Uterus (tissue), 3 donors: ENCODE measurements at regions not wholly inside any gene's neighbourhood (a gene's known extent, or its start where the extent isn't known, plus 50 kb on each side); places are given as distances from the start of the nearest gene placed in this dataset.

Source experiments
- DNase-seq, 2 donors: peaks; one replicate each; pipeline ENCODE4 v3.0.0-alpha.2; 2019 to 2020
- H3K27ac ChIP-seq, 2 donors: fragments of 200-600 bp; sonication (generic); 1 replicate in 1 of 2; 2 replicates in 1 of 2; pipeline ENCODE4 v1.5.1; 2016 to 2018
- H3K27me3 ChIP-seq, 2 donors: fragments of 200-600 bp; sonication (generic); one replicate each; pipeline ENCODE4 v1.5.1; 2018 to 2019; ENCODE audit warnings: control low read depth in 1 of 2
- H3K36me3 ChIP-seq, 2 donors: fragments of 200-600 bp; sonication (generic); one replicate each; pipeline ENCODE4 v1.5.1; 2019; ENCODE audit warnings: control low read depth in 1 of 2
- H3K4me1 ChIP-seq, 2 donors: fragments of 200-600 bp; sonication (generic); one replicate each; pipeline ENCODE4 v1.5.1; 2018 to 2019; ENCODE audit warnings: control low read depth in 1 of 2
- H3K4me3 ChIP-seq, 2 donors: fragments of 200-600 bp; sonication (generic); 1 replicate in 1 of 2; 2 replicates in 1 of 2; pipeline ENCODE4 v1.5.1; 2018 to 2019; ENCODE audit warnings: mild to moderate bottlenecking in 1 of 2
- H3K9me3 ChIP-seq, 2 donors: fragments of 200-600 bp; sonication (generic); one replicate each; pipeline ENCODE4 v1.5.1; 2019; ENCODE audit warnings: control low read depth in 1 of 2
- POLR2A ChIP-seq, 2 donors: fragments of 450-650 bp; IDR thresholded peaks; one replicate each; pipeline ENCODE4 v1.6.1; 2016; ENCODE audit warnings: antibody characterized with exemption in 2 of 2, mild to moderate bottlenecking in 1 of 2, moderate library complexity in 1 of 2
- intact Hi-C: fragments of 100-400 bp; cut with DNase I; formaldehyde crosslinking; loops from one replicate; pipeline ENCODE4 v1.15.1; 2023; ENCODE audit warnings: low total_unique reads
- TF ChIP-seq, protein P1 (sequence below), 4 experiments: fragments of 200-600 bp in 2 of 4; fragments of 450-650 bp in 2 of 4; sonication (generic) in 2 of 4; IDR thresholded peaks; one replicate each; pipeline ENCODE4 v1.5.1; 2016 to 2019; ENCODE audit warnings: antibody characterized with exemption in 4 of 4, mild to moderate bottlenecking in 2 of 4, moderate library complexity in 1 of 4
- donor health status: DM: yes; HTN: yes; CAD: no.

DNA sequence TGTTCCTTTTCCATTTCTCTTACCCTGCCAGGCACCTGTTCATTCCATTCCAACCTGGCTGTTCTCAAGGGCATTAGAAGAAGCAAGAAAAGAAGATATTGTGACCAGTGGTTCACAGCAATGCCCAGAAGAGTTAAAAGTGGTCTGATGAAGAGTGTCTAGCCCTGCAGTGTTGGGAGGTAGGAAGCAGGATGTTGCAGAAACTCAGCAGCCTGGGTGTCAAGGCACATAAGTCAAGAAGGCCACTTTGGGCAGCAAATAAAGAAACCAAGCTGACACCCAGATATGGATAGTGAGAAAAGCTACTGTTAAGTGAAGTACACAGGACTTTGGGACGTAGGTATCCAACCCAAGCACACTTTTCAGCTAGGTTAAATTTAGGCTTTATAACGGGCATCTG, 199.9 kb upstream of the SATB1 start:
- Histone ChIP-seq H3K4me3 (no peak overlapping the region), H3K9me3 (no peaks in the 10 kb centered on the region), H3K36me3 (no peaks in the 10 kb centered on the region), H3K4me1 (no peaks in the 10 kb centered on the region), H3K27ac (no peak overlapping the region), H3K27me3 (no peaks in the 10 kb centered on the region)
- DNase-seq: no peak
- intact Hi-C loops: no loop called here
- TF ChIP-seq, protein P1, sequence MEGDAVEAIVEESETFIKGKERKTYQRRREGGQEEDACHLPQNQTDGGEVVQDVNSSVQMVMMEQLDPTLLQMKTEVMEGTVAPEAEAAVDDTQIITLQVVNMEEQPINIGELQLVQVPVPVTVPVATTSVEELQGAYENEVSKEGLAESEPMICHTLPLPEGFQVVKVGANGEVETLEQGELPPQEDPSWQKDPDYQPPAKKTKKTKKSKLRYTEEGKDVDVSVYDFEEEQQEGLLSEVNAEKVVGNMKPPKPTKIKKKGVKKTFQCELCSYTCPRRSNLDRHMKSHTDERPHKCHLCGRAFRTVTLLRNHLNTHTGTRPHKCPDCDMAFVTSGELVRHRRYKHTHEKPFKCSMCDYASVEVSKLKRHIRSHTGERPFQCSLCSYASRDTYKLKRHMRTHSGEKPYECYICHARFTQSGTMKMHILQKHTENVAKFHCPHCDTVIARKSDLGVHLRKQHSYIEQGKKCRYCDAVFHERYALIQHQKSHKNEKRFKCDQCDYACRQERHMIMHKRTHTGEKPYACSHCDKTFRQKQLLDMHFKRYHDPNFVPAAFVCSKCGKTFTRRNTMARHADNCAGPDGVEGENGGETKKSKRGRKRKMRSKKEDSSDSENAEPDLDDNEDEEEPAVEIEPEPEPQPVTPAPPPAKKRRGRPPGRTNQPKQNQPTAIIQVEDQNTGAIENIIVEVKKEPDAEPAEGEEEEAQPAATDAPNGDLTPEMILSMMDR (IDR thresholded peaks at IDR 0.05): no peak
- no peak for TF ChIP-seq POLR2A (IDR thresholded peaks at IDR 0.05)

DNA sequence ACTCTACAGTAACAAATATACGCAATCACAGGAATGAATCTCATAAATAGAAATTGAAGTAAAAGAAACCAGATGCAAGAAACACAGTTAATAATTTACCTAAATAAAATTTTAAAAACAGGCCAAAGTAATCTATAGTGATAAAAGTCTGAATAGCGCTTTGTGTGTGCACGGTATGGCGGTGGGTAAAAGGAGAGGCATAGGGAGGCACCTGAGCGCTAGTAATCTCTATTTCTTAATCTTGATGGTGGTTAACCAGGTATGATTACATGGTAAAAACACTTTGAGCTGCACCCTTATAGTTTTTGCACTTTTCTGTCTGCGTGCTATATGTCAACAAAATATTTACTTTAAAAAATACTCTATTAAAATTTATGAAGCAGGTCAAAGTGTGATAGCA, 198.1 kb upstream of the SATB1 start:
- H3K36me3 ChIP-seq: no peaks in the 10 kb centered on the region
- no peak overlapping the region for H3K4me3 ChIP-seq
- no peaks in the 10 kb centered on the region for H3K27me3 ChIP-seq
- H3K4me1 ChIP-seq: no peaks in the 10 kb centered on the region
- intact Hi-C loops: no loop called here
- no peak overlapping the region for H3K27ac ChIP-seq
- no peaks in the 10 kb centered on the region for H3K9me3 ChIP-seq
- no peak for TF ChIP-seq POLR2A (IDR thresholded peaks at IDR 0.05)
- TF ChIP-seq, protein P1 (IDR thresholded peaks at IDR 0.05): no peak
- no peak for DNase-seq

DNA sequence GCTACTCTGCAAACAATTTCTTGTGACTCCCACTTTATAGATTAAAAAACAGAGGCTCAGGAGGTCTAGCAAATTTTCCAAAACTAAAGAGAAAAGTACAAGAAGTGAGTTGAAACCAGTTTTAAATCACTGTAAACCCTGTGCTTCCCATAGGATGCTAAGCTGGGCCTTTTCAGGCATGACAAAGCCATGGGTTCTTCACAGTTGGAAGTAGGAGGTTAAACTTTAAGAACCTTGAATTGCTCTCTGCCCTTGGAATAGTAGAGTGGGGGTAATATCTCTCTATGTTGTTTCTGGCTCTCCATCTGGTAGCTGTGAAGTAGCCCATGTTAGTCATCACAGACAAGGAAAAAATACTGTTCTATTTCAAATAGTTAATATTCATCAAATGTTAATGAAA, 193.6 kb upstream of the SATB1 start:
- Histone ChIP-seq H3K9me3 (no peaks in the 10 kb centered on the region), H3K36me3 (no peaks in the 10 kb centered on the region), H3K4me1 (no peaks in the 10 kb centered on the region), H3K27ac (no peak overlapping the region), H3K4me3 (no peak overlapping the region), H3K27me3 (no peaks in the 10 kb centered on the region)
- intact Hi-C loops: no loop called here
- no peak for DNase-seq
- no peak for TF ChIP-seq POLR2A (IDR thresholded peaks at IDR 0.05)
- TF ChIP-seq, protein P1 (IDR thresholded peaks at IDR 0.05): no peak

- H3K36me3 ChIP-seq: no peaks in the 10 kb centered on the region
Measured at GRCh38 chr3:18611991-18612390, 186.9 kb upstream of the SATB1 start.

DNA sequence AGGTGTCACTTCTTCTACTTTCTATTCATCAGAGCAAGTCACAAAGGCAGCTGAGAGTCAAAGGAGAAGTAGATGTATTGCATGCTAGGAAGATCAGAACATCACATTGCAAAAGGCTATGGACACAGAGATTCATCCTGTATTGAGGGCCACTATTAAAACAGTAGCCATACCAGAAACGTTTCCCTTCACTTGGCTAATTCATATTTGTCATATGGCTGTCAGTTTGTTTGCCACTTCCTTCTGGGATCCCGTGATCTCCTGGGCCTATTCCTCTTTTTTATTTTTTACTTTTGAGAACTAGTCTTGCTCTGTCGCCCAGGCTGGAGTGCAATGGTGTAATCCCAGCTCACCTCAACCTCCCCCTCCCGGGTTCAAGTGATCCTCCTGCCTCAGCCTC, 184.0 kb upstream of the SATB1 start:
- Histone ChIP-seq H3K4me1 (no peaks in the 10 kb centered on the region), H3K36me3 (no peaks in the 10 kb centered on the region), H3K4me3 (no peak overlapping the region), H3K27ac (no peak overlapping the region), H3K27me3 (no peaks in the 10 kb centered on the region), H3K9me3 (no peaks in the 10 kb centered on the region)
- intact Hi-C loops: no loop called here
- no peak for DNase-seq
- TF ChIP-seq, protein P1 (IDR thresholded peaks at IDR 0.05): no peak
- TF ChIP-seq POLR2A (IDR thresholded peaks at IDR 0.05): no peak

More at GRCh38 chr3:18611991-18612390, 186.9 kb upstream of the SATB1 start:
- H3K4me1 ChIP-seq: no peaks in the 10 kb centered on the region
- intact Hi-C loops: no loop called here
- H3K27me3 ChIP-seq: no peaks in the 10 kb centered on the region
- no peak overlapping the region for H3K4me3 ChIP-seq
- TF ChIP-seq, protein P1 (IDR thresholded peaks at IDR 0.05): no peak
- TF ChIP-seq POLR2A (IDR thresholded peaks at IDR 0.05): no peak
- H3K9me3 ChIP-seq: no peaks in the 10 kb centered on the region
- DNase-seq: no peak
- H3K27ac ChIP-seq: no peak overlapping the region
